Liver (tissue), 8 donors: ENCODE measurements at regions not wholly inside any gene's neighbourhood (a gene's known extent, or its start where the extent isn't known, plus 50 kb on each side); places are given as distances from the start of the nearest gene placed in this dataset.

Source experiments
- DNase-seq: peaks from one replicate; pipeline ENCODE4 v3.0.0-alpha.2; 2017; ENCODE audit warnings: low spot score
- H3K27ac ChIP-seq, 2 donors: one replicate each; pipeline ENCODE4 v1.7.0; 2013; ENCODE audit warnings: inconsistent platforms in 2 of 2, low read length in 2 of 2, control low read depth in 1 of 2, low read depth in 1 of 2, mild to moderate bottlenecking in 1 of 2
- H3K27me3 ChIP-seq, 4 donors: one replicate each; pipeline versions ENCODE4 v1.6.1 to v1.7.0; 2013; ENCODE audit warnings: low read length in 3 of 4, inconsistent platforms in 1 of 4, mild to moderate bottlenecking in 1 of 4, moderate library complexity in 1 of 4; ENCODE audit not compliant: control insufficient read depth in 4 of 4, insufficient read depth in 4 of 4
- H3K36me3 ChIP-seq, 4 donors: one replicate each; pipeline versions ENCODE4 v1.6.1 to v1.7.0; 2013; ENCODE audit warnings: low read length in 3 of 4, mild to moderate bottlenecking in 3 of 4, low read depth in 1 of 4, moderate library complexity in 1 of 4; ENCODE audit not compliant: control insufficient read depth in 4 of 4, insufficient read depth in 3 of 4
- H3K4me1 ChIP-seq, 4 donors: one replicate each; pipeline versions ENCODE4 v1.6.1 to v1.7.0; 2013; ENCODE audit warnings: low read length in 3 of 4, mild to moderate bottlenecking in 3 of 4, moderate library complexity in 1 of 4; ENCODE audit not compliant: control insufficient read depth in 4 of 4, insufficient read depth in 4 of 4
- H3K4me3 ChIP-seq, 3 donors: one replicate each; pipeline versions ENCODE4 v1.6.1 to v1.7.0; 2013; ENCODE audit warnings: low read length in 3 of 3, control low read depth in 1 of 3, low read depth in 1 of 3, mild to moderate bottlenecking in 1 of 3
- H3K9ac ChIP-seq, 2 donors: one replicate each; pipeline ENCODE4 v1.7.0; 2013; ENCODE audit warnings: low read length in 2 of 2, mild to moderate bottlenecking in 2 of 2, moderate library complexity in 2 of 2, control low read depth in 1 of 2, low read depth in 1 of 2
- H3K9me3 ChIP-seq, 4 donors: one replicate each; pipeline versions ENCODE4 v1.6.1 to v1.7.0; 2013; ENCODE audit warnings: low read length in 3 of 4; ENCODE audit not compliant: control insufficient read depth in 4 of 4
- ATF3 ChIP-seq: IDR thresholded peaks from 2 replicates; pipeline ENCODE4 v1.6.1; 2016; ENCODE audit warnings: antibody characterized with exemption
- CTCF ChIP-seq: fragments of 150-350 bp; IDR thresholded peaks from 2 replicates; pipeline ENCODE4 v1.5.1; 2017; ENCODE audit warnings: improper control_type of control experiment, low read depth, low read length; ENCODE audit not compliant: missing input control
- EGR1 ChIP-seq, 2 donors: IDR thresholded peaks; 2 replicates each; pipeline ENCODE4 v1.6.1; 2016 to 2018; ENCODE audit warnings: antibody characterized with exemption in 2 of 2, low read depth in 2 of 2
- FOXA1 ChIP-seq: IDR thresholded peaks from 2 replicates; pipeline ENCODE4 v1.6.1; 2016; ENCODE audit warnings: antibody characterized with exemption
- FOXA2 ChIP-seq: IDR thresholded peaks from 2 replicates; pipeline ENCODE4 v1.6.1; 2016; ENCODE audit warnings: antibody characterized with exemption
- GABPA ChIP-seq, 2 donors: IDR thresholded peaks in 1 of 2; conservative IDR thresholded peaks in 1 of 2; 2 replicates each; pipeline ENCODE4 v1.6.1; 2016; ENCODE audit warnings: antibody characterized with exemption in 2 of 2, mild to moderate bottlenecking in 1 of 2, moderate library complexity in 1 of 2
- HNF4A ChIP-seq, 2 donors: conservative IDR thresholded peaks; 2 replicates each; pipeline ENCODE4 v1.6.1; 2016; ENCODE audit warnings: antibody characterized with exemption in 2 of 2, mild to moderate bottlenecking in 2 of 2
- HNF4G ChIP-seq: IDR thresholded peaks from 2 replicates; pipeline ENCODE4 v1.6.1; 2016; ENCODE audit warnings: antibody characterized with exemption
- JUND ChIP-seq, 2 donors: IDR thresholded peaks; 2 replicates each; pipeline ENCODE4 v1.6.1; 2016; ENCODE audit warnings: antibody characterized with exemption in 2 of 2
- MAX ChIP-seq: IDR thresholded peaks from 2 replicates; pipeline ENCODE4 v1.6.1; 2016; ENCODE audit warnings: antibody characterized with exemption
- NR2F2 ChIP-seq: IDR thresholded peaks from 2 replicates; pipeline ENCODE4 v1.6.1; 2016; ENCODE audit warnings: antibody characterized with exemption
- RAD21 ChIP-seq, 2 donors: IDR thresholded peaks; 2 replicates each; pipeline ENCODE4 v1.6.1; 2016; ENCODE audit warnings: antibody characterized with exemption in 2 of 2, mild to moderate bottlenecking in 2 of 2
- REST ChIP-seq: IDR thresholded peaks from 2 replicates; pipeline ENCODE4 v1.6.1; 2016; ENCODE audit warnings: antibody characterized with exemption, mild to moderate bottlenecking
- RXRA ChIP-seq, 2 donors: IDR thresholded peaks; 2 replicates each; pipeline ENCODE4 v1.6.1; 2017 to 2018; ENCODE audit warnings: antibody characterized with exemption in 2 of 2, mild to moderate bottlenecking in 1 of 2
- SP1 ChIP-seq: IDR thresholded peaks from 2 replicates; pipeline ENCODE4 v1.6.1; 2018; ENCODE audit warnings: antibody characterized with exemption, mild to moderate bottlenecking
- TAF1 ChIP-seq: conservative IDR thresholded peaks from 2 replicates; pipeline ENCODE4 v1.6.1; 2016; ENCODE audit warnings: antibody characterized with exemption, mild to moderate bottlenecking
- YY1 ChIP-seq: IDR thresholded peaks from 2 replicates; pipeline ENCODE4 v1.6.1; 2016; ENCODE audit warnings: antibody characterized with exemption, mild to moderate bottlenecking
- ZBTB33 ChIP-seq: IDR thresholded peaks from 2 replicates; pipeline ENCODE4 v1.6.1; 2016; ENCODE audit warnings: antibody characterized with exemption
- WGBS: extraction: QIAGEN DNeasy Blood & Tissue Kit; methylation state at CpG from one replicate; pipeline ENCODE4 v1.1.7; 2013; 5-methylcytosine and 5-hydroxymethylcytosine counted together
- donor health status: healthy.
- donor health status: healthy.
- donor health status: healthy.
- donor health status: healthy.
- donor health status: healthy.

- TF ChIP-seq CTCF, result no peak
- TF ChIP-seq FOXA1, result no peak
Observed at GRCh38 chr18:45248240-45248903, 366.9 kb upstream of the SLC14A2 start (continued).

GRCh38 chr18:45249246-45249661 is 366.0 kb upstream of the SLC14A2 start:
- Histone ChIP-seq H3K27ac (peak overlapping the region in 1 of 2 donors; percentile 26), H3K27me3 (no peaks in the 10 kb centered on the region)
- TF ChIP-seq GABPA (IDR thresholded peaks at IDR 0.05 in 1 of 2, conservative IDR thresholded peaks at IDR 0.05 in 1 of 2) (no peak), YY1 (no peak), ZBTB33 (no peak), JUND (IDR thresholded peaks at IDR 0.05) (no peak)

GRCh38 chr18:45250479-45250878 is 364.8 kb upstream of the SLC14A2 start:
- Histone ChIP-seq H3K9me3 (no peaks in the 10 kb centered on the region), H3K9ac (no peak overlapping the region), H3K27me3 (no peaks in the 10 kb centered on the region), H3K27ac (no peak overlapping the region), H3K36me3 (no peaks in the 10 kb centered on the region), H3K4me1 (peaks cover 0 to 7% (median 3%) of the 10 kb centered on the region in 4 donors), H3K4me3 (no peak overlapping the region)
- DNase-seq, result no peak
- WGBS, result 50% methylated on average over 3 of the region's 3 CpGs
- no peak for TF ChIP-seq TAF1
- TF ChIP-seq NR2F2, result peak; percentile 92
- no peak for TF ChIP-seq JUND (IDR thresholded peaks at IDR 0.05)
- TF ChIP-seq YY1, result no peak
- TF ChIP-seq GABPA (IDR thresholded peaks at IDR 0.05 in 1 of 2, conservative IDR thresholded peaks at IDR 0.05 in 1 of 2), result no peak
- no peak for TF ChIP-seq MAX
- TF ChIP-seq HNF4G, result no peak
- no peak for TF ChIP-seq ZBTB33
- no peak for TF ChIP-seq EGR1 (IDR thresholded peaks at IDR 0.05; ENCODE audit: low read depth in 2 of 2)
- peak in 1 of 2 donors; percentile 4 for TF ChIP-seq RAD21 (IDR thresholded peaks at IDR 0.05)
- TF ChIP-seq SP1, result no peak
- no peak for TF ChIP-seq RXRA (IDR thresholded peaks at IDR 0.05)
- no peak for TF ChIP-seq REST
- TF ChIP-seq CTCF, result no peak
- no peak for TF ChIP-seq FOXA2
- no peak for TF ChIP-seq ATF3
- TF ChIP-seq HNF4A (conservative IDR thresholded peaks at IDR 0.05), result peak in 1 of 2 donors; percentile 20

More at GRCh38 chr18:45249246-45249661, 366.0 kb upstream of the SLC14A2 start:
- Histone ChIP-seq H3K9ac (no peak overlapping the region), H3K4me1 (peaks cover 0 to 7% (median 3%) of the 10 kb centered on the region in 4 donors), H3K36me3 (no peaks in the 10 kb centered on the region), H3K9me3 (no peaks in the 10 kb centered on the region), H3K4me3 (no peak overlapping the region)
- 81% methylated on average over 1 of the region's 1 CpG for WGBS
- no peak for DNase-seq
